ENCODE measurements at regions not wholly inside any gene's neighbourhood (a gene's known extent, or its start where the extent isn't known, plus 50 kb on each side); places are given as distances from the start of the nearest gene placed in this dataset.

- H3K4me3 ChIP-seq (ENCODE audit: low read depth, low read length) = no peak overlapping the region
Measured at GRCh38 chr11:11081288-11081687, 223.4 kb upstream of the ZBED5 start.

- H3K4me3 ChIP-seq (ENCODE audit: low read depth, low read length) = no peak overlapping the region
Measured at GRCh38 chr11:11078344-11079086, 220.7 kb upstream of the ZBED5 start.

- H3K4me3 ChIP-seq (ENCODE audit: low read depth, low read length) = no peak overlapping the region
Measured at GRCh38 chr11:11077898-11078297, 220.0 kb upstream of the ZBED5 start.

GRCh38 chr11:11076879-11077278 is 219.0 kb upstream of the ZBED5 start:
- no peak overlapping the region for H3K4me3 ChIP-seq (ENCODE audit: low read depth, low read length)

GRCh38 chr11:11076276-11076675 is 218.4 kb upstream of the ZBED5 start:
- H3K4me3 ChIP-seq (ENCODE audit: low read depth, low read length) = no peak overlapping the region

GRCh38 chr11:11075515-11076171 is 217.8 kb upstream of the ZBED5 start:
- no peak overlapping the region for H3K4me3 ChIP-seq (ENCODE audit: low read depth, low read length)

GRCh38 chr11:11074686-11075335 is 217.0 kb upstream of the ZBED5 start:
- H3K4me3 ChIP-seq (ENCODE audit: low read depth, low read length) = no peak overlapping the region

- H3K4me3 ChIP-seq (ENCODE audit: low read depth, low read length) = no peak overlapping the region
Measured at GRCh38 chr11:11073996-11074395, 216.1 kb upstream of the ZBED5 start.

GRCh38 chr11:11072067-11072466 is 214.2 kb upstream of the ZBED5 start:
- H3K4me3 ChIP-seq (ENCODE audit: low read depth, low read length) = no peak overlapping the region

GRCh38 chr11:11071486-11071885 is 213.6 kb upstream of the ZBED5 start:
- no peak overlapping the region for H3K4me3 ChIP-seq (ENCODE audit: low read depth, low read length)

- H3K4me3 ChIP-seq (ENCODE audit: low read depth, low read length) = no peak overlapping the region
Measured at GRCh38 chr11:11070976-11071375, 213.1 kb upstream of the ZBED5 start.

GRCh38 chr11:11069841-11070835 is 212.3 kb upstream of the ZBED5 start:
- no peak overlapping the region for H3K4me3 ChIP-seq (ENCODE audit: low read depth, low read length)

GRCh38 chr11:11068113-11068512 is 210.3 kb upstream of the ZBED5 start:
- no peak overlapping the region for H3K4me3 ChIP-seq (ENCODE audit: low read depth, low read length)

- H3K4me3 ChIP-seq (ENCODE audit: low read depth, low read length) = no peak overlapping the region
Measured at GRCh38 chr11:11065396-11065795, 207.5 kb upstream of the ZBED5 start.

GRCh38 chr11:11057472-11057854 is 199.6 kb upstream of the ZBED5 start:
- no peak overlapping the region for H3K4me3 ChIP-seq (ENCODE audit: low read depth, low read length)

- H3K4me3 ChIP-seq (ENCODE audit: low read depth, low read length) = no peak overlapping the region
Measured at GRCh38 chr11:11056749-11057471, 199.1 kb upstream of the ZBED5 start.

- H3K4me3 ChIP-seq (ENCODE audit: low read depth, low read length) = no peak overlapping the region
Measured at GRCh38 chr11:11056316-11056715, 198.5 kb upstream of the ZBED5 start.

GRCh38 chr11:11047851-11048610 is 190.2 kb upstream of the ZBED5 start:
- H3K4me3 ChIP-seq (ENCODE audit: low read depth, low read length) = no peak overlapping the region

- no peak overlapping the region for H3K4me3 ChIP-seq (ENCODE audit: low read depth, low read length)
Measured at GRCh38 chr11:11046781-11047180, 188.9 kb upstream of the ZBED5 start.

Measured in iPS-11a (cell line).